GM06990 (cell line): ENCODE measurements at regions not wholly inside any gene's neighbourhood (a gene's known extent, or its start where the extent isn't known, plus 50 kb on each side); places are given as distances from the start of the nearest gene placed in this dataset.

Experiments used
- DNase-seq: peaks from one replicate; pipeline ENCODE4 v3.0.0-alpha.2; 2011; ENCODE audit not compliant: insufficient read length; ENCODE audit errors: extremely low read depth
- H3K27me3 ChIP-seq: replicated peaks from 2 replicates; pipeline ENCODE4 v1.6.0; 2011; ENCODE audit warnings: low read length; ENCODE audit not compliant: control insufficient read depth, insufficient read depth
- H3K36me3 ChIP-seq: 2 replicates; pipeline ENCODE4 v1.5.1; 2011; ENCODE audit warnings: low read length; ENCODE audit not compliant: control insufficient read depth, insufficient read depth
- H3K4me3 ChIP-seq: replicated peaks from 2 replicates; pipeline ENCODE4 v1.5.1; 2011; ENCODE audit warnings: low read depth, mild to moderate bottlenecking, control low read depth, low read length
- TF ChIP-seq, protein P1 (sequence below): IDR thresholded peaks from 2 replicates; pipeline ENCODE4 v1.5.1; 2011; ENCODE audit warnings: low read length, control low read depth, mild to moderate bottlenecking, inconsistent platforms; ENCODE audit not compliant: insufficient read depth, poor library complexity, severe bottlenecking

DNA sequence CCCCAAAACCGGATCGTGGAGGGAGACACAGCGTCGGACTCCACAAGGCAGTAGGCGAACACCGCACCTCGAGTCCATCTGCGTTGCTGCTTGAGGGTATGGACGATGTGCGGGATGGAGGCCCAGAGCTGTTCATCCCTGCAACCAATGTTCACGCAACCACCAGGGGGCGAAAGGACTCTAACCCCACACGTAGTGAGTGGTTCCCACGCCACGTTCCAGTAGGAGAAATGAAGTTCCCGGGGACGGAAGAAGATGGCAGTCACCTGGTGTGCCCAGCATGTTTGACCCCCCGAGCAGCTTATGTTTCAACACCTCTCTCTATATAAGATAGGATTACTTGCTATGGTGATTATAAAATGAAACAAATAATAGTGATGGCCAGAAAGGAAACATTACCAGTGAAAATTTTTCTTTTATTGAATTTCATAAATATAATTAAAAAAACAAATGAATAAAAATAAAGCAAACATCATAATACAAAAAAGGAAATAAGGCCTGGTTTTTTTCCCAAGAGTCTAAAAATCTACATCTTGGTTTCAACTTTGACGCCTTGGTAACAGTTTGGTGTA, 184.3 kb downstream of the SH3BP4 start:
- Histone ChIP-seq H3K27me3 (no peaks in the 10 kb centered on the region), H3K36me3 (no peaks in the 10 kb centered on the region), H3K4me3 (no peak overlapping the region)
- peak; percentile 17 for DNase-seq
- TF ChIP-seq, protein P1, sequence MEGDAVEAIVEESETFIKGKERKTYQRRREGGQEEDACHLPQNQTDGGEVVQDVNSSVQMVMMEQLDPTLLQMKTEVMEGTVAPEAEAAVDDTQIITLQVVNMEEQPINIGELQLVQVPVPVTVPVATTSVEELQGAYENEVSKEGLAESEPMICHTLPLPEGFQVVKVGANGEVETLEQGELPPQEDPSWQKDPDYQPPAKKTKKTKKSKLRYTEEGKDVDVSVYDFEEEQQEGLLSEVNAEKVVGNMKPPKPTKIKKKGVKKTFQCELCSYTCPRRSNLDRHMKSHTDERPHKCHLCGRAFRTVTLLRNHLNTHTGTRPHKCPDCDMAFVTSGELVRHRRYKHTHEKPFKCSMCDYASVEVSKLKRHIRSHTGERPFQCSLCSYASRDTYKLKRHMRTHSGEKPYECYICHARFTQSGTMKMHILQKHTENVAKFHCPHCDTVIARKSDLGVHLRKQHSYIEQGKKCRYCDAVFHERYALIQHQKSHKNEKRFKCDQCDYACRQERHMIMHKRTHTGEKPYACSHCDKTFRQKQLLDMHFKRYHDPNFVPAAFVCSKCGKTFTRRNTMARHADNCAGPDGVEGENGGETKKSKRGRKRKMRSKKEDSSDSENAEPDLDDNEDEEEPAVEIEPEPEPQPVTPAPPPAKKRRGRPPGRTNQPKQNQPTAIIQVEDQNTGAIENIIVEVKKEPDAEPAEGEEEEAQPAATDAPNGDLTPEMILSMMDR: peak; percentile 64

DNA sequence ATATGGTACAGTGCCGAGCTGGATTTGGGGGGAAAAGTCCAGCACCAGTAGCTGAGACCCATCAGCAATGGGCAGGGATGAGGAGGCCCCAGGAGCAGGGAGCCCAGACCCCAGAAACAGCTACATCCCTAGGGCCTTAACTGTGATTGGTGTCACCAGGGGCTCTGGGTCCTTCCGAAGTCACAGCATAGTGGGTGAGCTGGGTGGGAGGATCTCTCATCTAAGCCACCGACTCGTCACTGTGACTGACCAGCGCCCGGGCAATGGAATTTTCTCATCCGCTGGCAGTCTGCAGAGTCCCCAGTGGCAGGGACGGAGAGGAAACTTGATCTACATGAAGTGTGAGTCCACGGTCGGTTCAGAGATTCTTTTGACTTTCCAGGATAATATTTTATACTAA, 186.5 kb downstream of the SH3BP4 start:
- Histone ChIP-seq H3K27me3 (no peaks in the 10 kb centered on the region), H3K36me3 (no peaks in the 10 kb centered on the region), H3K4me3 (no peak overlapping the region)
- TF ChIP-seq, protein P1: no peak
- DNase-seq: no peak

DNA sequence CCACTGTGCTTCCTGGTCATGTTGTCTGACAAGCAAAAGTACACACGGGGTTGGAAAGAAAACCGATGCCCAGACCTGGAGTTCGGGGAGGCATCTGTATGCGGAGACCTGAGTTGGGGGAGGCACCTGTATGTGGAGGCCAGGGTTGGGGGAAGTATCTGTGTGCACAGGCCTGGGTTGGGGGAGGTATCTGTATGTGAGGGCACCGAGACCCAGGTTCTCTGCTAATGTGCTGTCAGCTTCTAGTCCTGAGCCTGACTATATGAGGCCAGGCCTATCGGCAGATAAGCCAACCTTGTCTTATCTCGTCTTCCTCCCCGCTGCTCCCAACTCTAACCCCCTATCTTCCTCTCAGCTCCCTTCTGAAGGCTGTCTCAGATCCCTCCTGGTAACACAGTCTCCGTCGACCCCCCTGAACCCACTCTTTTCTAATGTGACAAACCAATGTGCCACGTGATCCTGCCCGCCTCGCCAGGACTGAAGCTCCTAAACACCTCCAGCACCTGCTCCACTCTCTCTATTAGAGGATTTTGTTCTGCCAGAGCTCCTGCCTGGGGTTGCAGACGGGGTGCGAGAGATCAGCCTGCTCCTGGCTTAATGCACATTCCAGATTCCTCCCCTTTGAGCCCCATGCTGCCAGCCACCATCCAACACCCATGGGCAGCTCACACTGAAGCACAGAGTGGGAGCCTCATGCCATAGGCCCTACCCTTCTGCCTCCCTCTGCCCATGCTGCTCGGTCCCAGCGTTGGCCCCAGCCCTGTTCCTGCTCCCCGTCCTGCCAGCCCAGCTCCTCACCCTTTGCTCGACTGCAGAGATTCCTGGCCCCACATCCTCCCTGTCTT, 188.4 kb downstream of the SH3BP4 start:
- H3K27me3 ChIP-seq: no peaks in the 10 kb centered on the region; the same call in 1 of the 2 replicates
- TF ChIP-seq, protein P1: no peak
- no peak for DNase-seq
- H3K36me3 ChIP-seq: no peaks in the 10 kb centered on the region
- H3K4me3 ChIP-seq: no peak overlapping the region

DNA sequence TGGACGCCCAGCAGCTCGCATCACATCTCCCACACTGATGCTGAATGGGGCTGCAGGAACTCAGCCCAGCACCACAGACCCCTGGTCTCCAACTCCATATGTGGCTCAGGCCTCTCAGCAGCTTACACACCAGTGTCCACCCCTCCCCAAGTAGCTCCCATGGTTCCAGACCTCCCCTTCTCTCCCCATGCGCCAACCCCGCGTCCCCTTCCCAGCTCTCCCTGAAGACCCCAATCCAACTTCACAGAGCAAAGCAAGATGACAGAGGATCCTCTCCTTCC, 188.9 kb downstream of the SH3BP4 start:
- no peaks in the 10 kb centered on the region; the same call in 1 of the 2 replicates for H3K27me3 ChIP-seq
- no peak for DNase-seq
- H3K4me3 ChIP-seq: no peak overlapping the region
- TF ChIP-seq, protein P1: no peak
- no peaks in the 10 kb centered on the region for H3K36me3 ChIP-seq

DNA sequence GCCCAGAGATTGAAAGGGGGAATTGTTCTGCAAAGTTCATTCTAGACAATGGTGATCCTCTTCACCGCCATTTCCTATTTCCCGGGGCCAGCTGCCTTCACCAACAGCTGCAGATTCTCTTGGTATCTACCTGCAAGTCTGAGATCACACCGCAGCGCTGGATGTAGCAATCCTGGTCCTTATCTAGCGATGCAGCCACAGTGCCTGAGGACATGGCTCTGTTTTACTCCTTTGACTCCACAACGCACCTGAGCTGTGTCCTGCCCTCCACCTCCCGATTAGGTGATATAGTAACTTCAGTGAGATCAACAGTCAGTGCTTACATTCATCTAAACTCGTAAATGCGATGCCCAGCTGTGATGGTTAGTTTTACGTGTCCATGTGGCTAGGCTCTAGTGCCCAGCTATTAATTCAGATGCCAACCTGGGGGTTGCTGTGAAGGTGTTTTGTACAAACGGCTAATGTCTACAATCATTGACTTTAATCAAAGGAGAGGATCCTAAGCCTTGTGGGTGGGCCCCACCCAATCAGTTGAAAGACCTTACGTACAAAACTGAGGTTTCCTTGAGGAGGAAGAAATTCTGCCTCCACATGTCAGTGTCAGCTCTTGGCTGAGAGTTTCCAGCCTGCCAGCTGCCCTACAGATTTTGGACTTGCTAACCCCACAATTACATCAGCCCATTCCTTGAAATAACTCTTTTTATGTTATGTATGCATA, 189.8 kb downstream of the SH3BP4 start:
- no peaks in the 10 kb centered on the region for H3K36me3 ChIP-seq
- no peaks in the 10 kb centered on the region; the same call in 1 of the 2 replicates for H3K27me3 ChIP-seq
- no peak overlapping the region for H3K4me3 ChIP-seq
- TF ChIP-seq, protein P1: no peak
- no peak for DNase-seq
